ENCODE measurements at regions not wholly inside any gene's neighbourhood (a gene's known extent, or its start where the extent isn't known, plus 50 kb on each side); places are given as distances from the start of the nearest gene placed in this dataset.

DNA sequence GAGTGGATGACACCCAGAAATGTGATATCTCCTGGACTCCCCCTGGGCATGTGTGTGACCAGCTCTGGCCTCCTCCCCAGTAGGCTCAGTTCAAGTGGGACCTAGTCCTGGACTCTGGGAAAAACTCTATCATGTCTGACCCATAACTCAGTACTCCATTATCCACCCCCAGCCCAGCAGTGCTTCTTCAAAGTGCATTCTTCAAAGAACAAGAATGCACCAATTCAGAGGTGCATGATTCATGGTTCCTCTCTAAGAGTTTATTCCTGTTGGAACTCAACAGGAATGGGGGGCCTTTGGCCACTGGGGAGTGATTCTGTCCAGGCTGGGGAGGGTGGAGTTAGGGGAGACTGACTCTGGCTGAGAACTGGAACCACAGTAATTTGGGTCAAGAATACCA, 173.6 kb upstream of the CXCL12 start:
- TF ChIP-seq TCF7 (CRISPR knock-in tag; IDR thresholded peaks at IDR 0.05; ENCODE audit: low read depth) (no peak), FOXJ3 (CRISPR knock-in tag; IDR thresholded peaks at IDR 0.05; ENCODE audit: borderline replicate concordance) (no peak), ATF1 (CRISPR knock-in tag; IDR thresholded peaks at IDR 0.05) (no peak), MYBL2 (CRISPR knock-in tag; IDR thresholded peaks at IDR 0.05) (no peak), FOXK1 (CRISPR knock-in tag; IDR thresholded peaks at IDR 0.05) (no peak)
- TF ChIP-seq, protein P1, sequence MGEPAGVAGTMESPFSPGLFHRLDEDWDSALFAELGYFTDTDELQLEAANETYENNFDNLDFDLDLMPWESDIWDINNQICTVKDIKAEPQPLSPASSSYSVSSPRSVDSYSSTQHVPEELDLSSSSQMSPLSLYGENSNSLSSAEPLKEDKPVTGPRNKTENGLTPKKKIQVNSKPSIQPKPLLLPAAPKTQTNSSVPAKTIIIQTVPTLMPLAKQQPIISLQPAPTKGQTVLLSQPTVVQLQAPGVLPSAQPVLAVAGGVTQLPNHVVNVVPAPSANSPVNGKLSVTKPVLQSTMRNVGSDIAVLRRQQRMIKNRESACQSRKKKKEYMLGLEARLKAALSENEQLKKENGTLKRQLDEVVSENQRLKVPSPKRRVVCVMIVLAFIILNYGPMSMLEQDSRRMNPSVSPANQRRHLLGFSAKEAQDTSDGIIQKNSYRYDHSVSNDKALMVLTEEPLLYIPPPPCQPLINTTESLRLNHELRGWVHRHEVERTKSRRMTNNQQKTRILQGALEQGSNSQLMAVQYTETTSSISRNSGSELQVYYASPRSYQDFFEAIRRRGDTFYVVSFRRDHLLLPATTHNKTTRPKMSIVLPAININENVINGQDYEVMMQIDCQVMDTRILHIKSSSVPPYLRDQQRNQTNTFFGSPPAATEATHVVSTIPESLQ (CRISPR knock-in tag; IDR thresholded peaks at IDR 0.05): no peak
- TF ChIP-seq, protein P2, sequence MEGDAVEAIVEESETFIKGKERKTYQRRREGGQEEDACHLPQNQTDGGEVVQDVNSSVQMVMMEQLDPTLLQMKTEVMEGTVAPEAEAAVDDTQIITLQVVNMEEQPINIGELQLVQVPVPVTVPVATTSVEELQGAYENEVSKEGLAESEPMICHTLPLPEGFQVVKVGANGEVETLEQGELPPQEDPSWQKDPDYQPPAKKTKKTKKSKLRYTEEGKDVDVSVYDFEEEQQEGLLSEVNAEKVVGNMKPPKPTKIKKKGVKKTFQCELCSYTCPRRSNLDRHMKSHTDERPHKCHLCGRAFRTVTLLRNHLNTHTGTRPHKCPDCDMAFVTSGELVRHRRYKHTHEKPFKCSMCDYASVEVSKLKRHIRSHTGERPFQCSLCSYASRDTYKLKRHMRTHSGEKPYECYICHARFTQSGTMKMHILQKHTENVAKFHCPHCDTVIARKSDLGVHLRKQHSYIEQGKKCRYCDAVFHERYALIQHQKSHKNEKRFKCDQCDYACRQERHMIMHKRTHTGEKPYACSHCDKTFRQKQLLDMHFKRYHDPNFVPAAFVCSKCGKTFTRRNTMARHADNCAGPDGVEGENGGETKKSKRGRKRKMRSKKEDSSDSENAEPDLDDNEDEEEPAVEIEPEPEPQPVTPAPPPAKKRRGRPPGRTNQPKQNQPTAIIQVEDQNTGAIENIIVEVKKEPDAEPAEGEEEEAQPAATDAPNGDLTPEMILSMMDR (IDR thresholded peaks at IDR 0.05): no peak
- TF ChIP-seq, protein P3, sequence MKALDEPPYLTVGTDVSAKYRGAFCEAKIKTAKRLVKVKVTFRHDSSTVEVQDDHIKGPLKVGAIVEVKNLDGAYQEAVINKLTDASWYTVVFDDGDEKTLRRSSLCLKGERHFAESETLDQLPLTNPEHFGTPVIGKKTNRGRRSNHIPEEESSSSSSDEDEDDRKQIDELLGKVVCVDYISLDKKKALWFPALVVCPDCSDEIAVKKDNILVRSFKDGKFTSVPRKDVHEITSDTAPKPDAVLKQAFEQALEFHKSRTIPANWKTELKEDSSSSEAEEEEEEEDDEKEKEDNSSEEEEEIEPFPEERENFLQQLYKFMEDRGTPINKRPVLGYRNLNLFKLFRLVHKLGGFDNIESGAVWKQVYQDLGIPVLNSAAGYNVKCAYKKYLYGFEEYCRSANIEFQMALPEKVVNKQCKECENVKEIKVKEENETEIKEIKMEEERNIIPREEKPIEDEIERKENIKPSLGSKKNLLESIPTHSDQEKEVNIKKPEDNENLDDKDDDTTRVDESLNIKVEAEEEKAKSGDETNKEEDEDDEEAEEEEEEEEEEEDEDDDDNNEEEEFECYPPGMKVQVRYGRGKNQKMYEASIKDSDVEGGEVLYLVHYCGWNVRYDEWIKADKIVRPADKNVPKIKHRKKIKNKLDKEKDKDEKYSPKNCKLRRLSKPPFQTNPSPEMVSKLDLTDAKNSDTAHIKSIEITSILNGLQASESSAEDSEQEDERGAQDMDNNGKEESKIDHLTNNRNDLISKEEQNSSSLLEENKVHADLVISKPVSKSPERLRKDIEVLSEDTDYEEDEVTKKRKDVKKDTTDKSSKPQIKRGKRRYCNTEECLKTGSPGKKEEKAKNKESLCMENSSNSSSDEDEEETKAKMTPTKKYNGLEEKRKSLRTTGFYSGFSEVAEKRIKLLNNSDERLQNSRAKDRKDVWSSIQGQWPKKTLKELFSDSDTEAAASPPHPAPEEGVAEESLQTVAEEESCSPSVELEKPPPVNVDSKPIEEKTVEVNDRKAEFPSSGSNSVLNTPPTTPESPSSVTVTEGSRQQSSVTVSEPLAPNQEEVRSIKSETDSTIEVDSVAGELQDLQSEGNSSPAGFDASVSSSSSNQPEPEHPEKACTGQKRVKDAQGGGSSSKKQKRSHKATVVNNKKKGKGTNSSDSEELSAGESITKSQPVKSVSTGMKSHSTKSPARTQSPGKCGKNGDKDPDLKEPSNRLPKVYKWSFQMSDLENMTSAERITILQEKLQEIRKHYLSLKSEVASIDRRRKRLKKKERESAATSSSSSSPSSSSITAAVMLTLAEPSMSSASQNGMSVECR (CRISPR knock-in tag; IDR thresholded peaks at IDR 0.05; ENCODE audit: borderline replicate concordance): no peak
- TF ChIP-seq, protein P4, sequence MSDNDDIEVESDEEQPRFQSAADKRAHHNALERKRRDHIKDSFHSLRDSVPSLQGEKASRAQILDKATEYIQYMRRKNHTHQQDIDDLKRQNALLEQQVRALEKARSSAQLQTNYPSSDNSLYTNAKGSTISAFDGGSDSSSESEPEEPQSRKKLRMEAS (CRISPR knock-in tag; IDR thresholded peaks at IDR 0.05): no peak
- TF ChIP-seq, protein P5, sequence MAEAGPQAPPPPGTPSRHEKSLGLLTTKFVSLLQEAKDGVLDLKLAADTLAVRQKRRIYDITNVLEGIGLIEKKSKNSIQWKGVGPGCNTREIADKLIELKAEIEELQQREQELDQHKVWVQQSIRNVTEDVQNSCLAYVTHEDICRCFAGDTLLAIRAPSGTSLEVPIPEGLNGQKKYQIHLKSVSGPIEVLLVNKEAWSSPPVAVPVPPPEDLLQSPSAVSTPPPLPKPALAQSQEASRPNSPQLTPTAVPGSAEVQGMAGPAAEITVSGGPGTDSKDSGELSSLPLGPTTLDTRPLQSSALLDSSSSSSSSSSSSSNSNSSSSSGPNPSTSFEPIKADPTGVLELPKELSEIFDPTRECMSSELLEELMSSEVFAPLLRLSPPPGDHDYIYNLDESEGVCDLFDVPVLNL (CRISPR knock-in tag; IDR thresholded peaks at IDR 0.05; ENCODE audit: borderline replicate concordance, low read depth): no peak
